ENCODE measurements at regions not wholly inside any gene's neighbourhood (a gene's known extent, or its start where the extent isn't known, plus 50 kb on each side); places are given as distances from the start of the nearest gene placed in this dataset.
A peak's percentile ranks its signal among the peaks of the same experiment; 100 is the strongest.

GRCh38 chr10:33753389-33753788, 418.9 kb upstream of the NRP1 start:
- DNase-seq: no peak

- DNase-seq: no peak
Measured at GRCh38 chr10:33749790-33750189, 415.3 kb upstream of the NRP1 start.

GRCh38 chr10:33749067-33749735, 414.7 kb upstream of the NRP1 start:
- DNase-seq: no peak

GRCh38 chr10:33746836-33747268, 412.4 kb upstream of the NRP1 start:
- peak in 1 of 58 donors; percentile 5 for DNase-seq

- DNase-seq: peak in 7 of 58 donors; percentile 1 to 19 (median 2)
Measured at GRCh38 chr10:33746186-33746585, 411.7 kb upstream of the NRP1 start.

GRCh38 chr10:33743429-33743857, 409.0 kb upstream of the NRP1 start:
- DNase-seq: no peak

GRCh38 chr10:33739031-33739430, 404.6 kb upstream of the NRP1 start:
- DNase-seq: no peak

- DNase-seq: no peak
Measured at GRCh38 chr10:33735464-33735923, 401.0 kb upstream of the NRP1 start.

GRCh38 chr10:33734393-33735155, 400.1 kb upstream of the NRP1 start:
- no peak for DNase-seq

GRCh38 chr10:33733058-33733457, 398.6 kb upstream of the NRP1 start:
- DNase-seq: no peak

- no peak for DNase-seq
Measured at GRCh38 chr10:33732161-33732680, 397.8 kb upstream of the NRP1 start.

- no peak for DNase-seq
Measured at GRCh38 chr10:33731322-33731721, 396.9 kb upstream of the NRP1 start.

GRCh38 chr10:33725430-33725829, 391.0 kb upstream of the NRP1 start:
- DNase-seq: no peak

- no peak for DNase-seq
Measured at GRCh38 chr10:33723181-33723580, 388.7 kb upstream of the NRP1 start.

GRCh38 chr10:33722067-33722466, 387.6 kb upstream of the NRP1 start:
- no peak for DNase-seq

- DNase-seq: no peak
Measured at GRCh38 chr10:33721509-33721908, 387.0 kb upstream of the NRP1 start.

GRCh38 chr10:33720161-33720560, 385.7 kb upstream of the NRP1 start:
- DNase-seq: no peak

GRCh38 chr10:33719005-33719703, 384.7 kb upstream of the NRP1 start:
- no peak for DNase-seq

GRCh38 chr10:33716501-33717267, 382.2 kb upstream of the NRP1 start:
- no peak for DNase-seq

- DNase-seq: no peak
Measured at GRCh38 chr10:33715303-33715975, 381.0 kb upstream of the NRP1 start.

GRCh38 chr10:33712825-33713224, 378.4 kb upstream of the NRP1 start:
- no peak for DNase-seq

All from anterior cingulate cortex (tissue), 58 donors.